IMR-90 (cell line): ENCODE measurements at regions not wholly inside any gene's neighbourhood (a gene's known extent, or its start where the extent isn't known, plus 50 kb on each side); places are given as distances from the start of the nearest gene placed in this dataset.

Experiments used
- ATAC-seq: fragments of 200-7000 bp; cut with Tn5 transposase; 2 replicates; pipeline ENCODE4 v1.9.1; 2020; ENCODE audit warnings: low read depth, mild to moderate bottlenecking, moderate library complexity
- BruUV-seq: library from RNA; stranded (reverse); fragments of 400-500 nt; replicated peaks from 2 replicates; lab custom pipeline; 2021; lab: Mats Ljungman, UMichigan
- CTCF ChIA-PET: fragments of 300-600 bp; formaldehyde crosslinking; extraction: SDS; loops from one replicate; lab custom pipeline; 2021; ENCODE audit warnings: antibody characterized with exemption; lab: Yijun Ruan, JAX
- POLR2A ChIA-PET: fragments of 300-600 bp; sonication (Branson Sonifier 250); formaldehyde crosslinking; loops from one replicate; lab custom pipeline; 2022; ENCODE audit warnings: antibody characterized with exemption; ENCODE audit not compliant: unreplicated experiment; lab: Charles Lee
- DNase-seq: peaks from one replicate; pipeline ENCODE4 v3.0.0; 2013
- H2AFZ ChIP-seq: replicated peaks from 2 replicates; pipeline ENCODE3; 2013; ENCODE audit warnings: low read length, mild to moderate bottlenecking; ENCODE audit not compliant: poor library complexity
- H2AK5ac ChIP-seq: 2 replicates; pipeline ENCODE4 v1.6.1; 2013; ENCODE audit warnings: low read depth, low read length, inconsistent platforms
- H2AK9ac ChIP-seq: replicated peaks from 2 replicates; pipeline ENCODE3; 2013; ENCODE audit warnings: mild to moderate bottlenecking, low read depth, low read length, moderate library complexity; ENCODE audit not compliant: poor library complexity
- H2BK120ac ChIP-seq: 2 replicates; pipeline ENCODE4 v1.6.1; 2013; ENCODE audit warnings: low read depth, low read length, inconsistent platforms
- H2BK15ac ChIP-seq: 3 replicates; pipeline ENCODE4 v1.6.1; 2013; ENCODE audit warnings: low read depth, low read length, inconsistent platforms
- H2BK20ac ChIP-seq: 2 replicates; pipeline ENCODE4 v1.6.1; 2013; ENCODE audit warnings: low read depth, mild to moderate bottlenecking, inconsistent platforms, low read length, moderate library complexity
- H2BK5ac ChIP-seq: 2 replicates; pipeline ENCODE4 v1.6.1; 2013; ENCODE audit warnings: mild to moderate bottlenecking, low read depth, low read length, inconsistent platforms; ENCODE audit not compliant: poor library complexity, severe bottlenecking
- H3K14ac ChIP-seq: replicated peaks from 2 replicates; pipeline ENCODE4 v1.6.1; 2013; ENCODE audit warnings: low read depth, low read length, inconsistent platforms
- H3K18ac ChIP-seq: 2 replicates; pipeline ENCODE4 v1.6.1; 2013; ENCODE audit warnings: low read depth, low read length, control low read depth
- H3K23ac ChIP-seq: 2 replicates; pipeline ENCODE4 v1.6.1; 2013; ENCODE audit warnings: low read depth, low read length, inconsistent platforms
- H3K27ac ChIP-seq: 2 replicates; pipeline ENCODE4 v1.5.1; 2013; ENCODE audit warnings: mild to moderate bottlenecking, control low read depth, low read length; ENCODE audit not compliant: insufficient read depth
- H3K27me3 ChIP-seq: 2 replicates; pipeline ENCODE4 v1.6.1; 2013; ENCODE audit warnings: low read length; ENCODE audit not compliant: control insufficient read depth, insufficient read depth
- H3K36me3 ChIP-seq: 2 replicates; pipeline ENCODE4 v1.6.1; 2013; ENCODE audit warnings: low read length, mixed read lengths; ENCODE audit not compliant: control insufficient read depth, insufficient read depth
- H3K4ac ChIP-seq: 2 replicates; pipeline ENCODE4 v1.6.1; 2013; ENCODE audit warnings: low read depth, low read length, inconsistent platforms
- H3K4me1 ChIP-seq: 2 replicates; pipeline ENCODE4 v1.6.1; 2013; ENCODE audit warnings: low read length, mixed read lengths; ENCODE audit not compliant: control insufficient read depth, insufficient read depth
- H3K4me2 ChIP-seq: 2 replicates; pipeline ENCODE4 v1.6.1; 2013; ENCODE audit warnings: low read depth, mild to moderate bottlenecking, control low read depth, low read length, moderate library complexity
- H3K4me3 ChIP-seq: 2 replicates; pipeline ENCODE4 v1.5.1; 2013; ENCODE audit warnings: low read depth, mild to moderate bottlenecking, control low read depth, low read length, moderate library complexity; ENCODE audit not compliant: insufficient read depth
- H3K56ac ChIP-seq: 2 replicates; pipeline ENCODE4 v1.6.1; 2013; ENCODE audit warnings: low read length, inconsistent platforms; ENCODE audit not compliant: insufficient read depth; ENCODE audit errors: extremely low read depth
- H3K79me1 ChIP-seq, 2 experiments: 2 replicates each; pipeline ENCODE4 v1.6.1; 2013; ENCODE audit warnings: low read length in 2 of 2, inconsistent platforms in 1 of 2, low read depth in 1 of 2
- H3K9ac ChIP-seq: 2 replicates; pipeline ENCODE4 v1.6.1; 2013; ENCODE audit warnings: low read depth, low read length, control low read depth
- H3K9me1 ChIP-seq: 2 replicates; pipeline ENCODE4 v1.6.1; 2013; ENCODE audit warnings: low read length, inconsistent platforms; ENCODE audit not compliant: insufficient read depth
- H3K9me3 ChIP-seq: 2 replicates; pipeline ENCODE4 v1.6.1; 2013; ENCODE audit warnings: low read length; ENCODE audit not compliant: control insufficient read depth, insufficient read depth
- H4K20me1 ChIP-seq: 2 replicates; pipeline ENCODE4 v1.6.1; 2013; ENCODE audit warnings: low read length, inconsistent platforms; ENCODE audit not compliant: insufficient read depth
- H4K5ac ChIP-seq: 2 replicates; pipeline ENCODE4 v1.6.1; 2013; ENCODE audit warnings: mild to moderate bottlenecking, low read depth, low read length, control low read depth
- H4K8ac ChIP-seq, 2 experiments: 2 replicates each; pipeline ENCODE4 v1.6.1; 2013; ENCODE audit warnings: low read depth in 2 of 2, low read length in 2 of 2, control low read depth in 1 of 2, inconsistent platforms in 1 of 2
- H4K91ac ChIP-seq: 2 replicates; pipeline ENCODE4 v1.6.1; 2013; ENCODE audit warnings: low read depth, low read length, inconsistent platforms; ENCODE audit not compliant: insufficient read depth
- CHD1 ChIP-seq: IDR thresholded peaks from 2 replicates; pipeline ENCODE4 v1.6.1; 2012; ENCODE audit warnings: low read depth, low read length, improper control_type of control experiment
- MAFK ChIP-seq: IDR thresholded peaks from 2 replicates; pipeline ENCODE4 v1.6.1; 2012; ENCODE audit warnings: low read depth, low read length, improper control_type of control experiment
- MXI1 ChIP-seq: IDR thresholded peaks from 2 replicates; pipeline ENCODE4 v1.6.1; 2012; ENCODE audit warnings: low read depth, mild to moderate bottlenecking, low read length, moderate library complexity, borderline replicate concordance
- SMC3 ChIP-seq: fragments of 150-350 bp; IDR thresholded peaks from 2 replicates; pipeline ENCODE4 v1.6.1; 2016; ENCODE audit warnings: low read depth, mild to moderate bottlenecking, antibody characterized with exemption, low read length, moderate library complexity
- WGBS, 2 experiments: methylation state at CpG; one replicate each; pipeline versions ENCODE4 v1.1.5 to v1.1.7; 2013; ENCODE audit warnings: missing lambda C conversion rate in 2 of 2; ENCODE audit not compliant: insufficient read length in 1 of 2; ENCODE audit errors: extremely low coverage in 2 of 2; 5-methylcytosine and 5-hydroxymethylcytosine counted together
- dilution Hi-C: fragments of 300-500 bp; cut with HindIII; formaldehyde crosslinking; loops from one replicate; pipeline ENCODE4 v1.14.3; 2018; ENCODE audit warnings: low sequenced_read_pairs; ENCODE audit not compliant: unreplicated experiment
- in situ Hi-C: fragments of 300-500 bp; cut with MboI; formaldehyde crosslinking; loops from 3 replicates; pipeline ENCODE4 v1.14.3; 2019; ENCODE audit warnings: low sequenced_read_pairs, inconsistent platforms, mixed read lengths
- intact Hi-C: fragments of 100-400 bp; cut with micrococcal nuclease; formaldehyde crosslinking; loops from 2 replicates; pipeline ENCODE4 v1.10.0; 2022
- TF ChIP-seq, protein P1 (sequence below): fragments of 150-350 bp; IDR thresholded peaks from 2 replicates; pipeline ENCODE4 v1.6.1; 2017; ENCODE audit warnings: mild to moderate bottlenecking, antibody characterized with exemption, low read length, low read depth

DNA sequence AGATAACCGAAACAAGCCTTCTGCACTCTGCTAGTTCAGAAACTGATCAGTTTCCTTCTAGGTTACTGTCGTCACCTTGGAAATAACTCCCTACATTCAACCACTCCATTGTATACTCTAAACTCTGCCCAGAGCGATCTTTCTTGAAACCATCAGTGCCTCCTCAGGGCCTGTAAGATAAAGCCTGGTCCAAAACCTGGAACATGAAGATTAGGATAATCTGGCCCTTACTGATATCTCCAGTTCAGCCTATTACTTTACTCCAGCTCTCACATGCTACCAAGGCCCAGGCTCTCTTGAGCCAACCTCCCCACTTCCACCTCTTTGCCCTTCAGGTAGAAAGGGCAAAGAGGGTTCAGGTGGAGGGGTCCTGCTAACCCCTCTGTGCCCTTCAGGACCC lies 125.3 kb upstream of the RXFP2 start:
- dilution Hi-C loops = no loop called here
- no peaks in the 10 kb centered on the region for H4K20me1 ChIP-seq
- H2BK5ac ChIP-seq = no peak overlapping the region
- H2BK20ac ChIP-seq = no peak overlapping the region
- ATAC-seq = no peak
- no peak overlapping the region for H2BK15ac ChIP-seq
- DNase-seq = no peak
- H3K4ac ChIP-seq = no peak overlapping the region
- in situ Hi-C loops = no loop called here
- no peak overlapping the region for H4K91ac ChIP-seq
- intact Hi-C loops = no loop called here
- H3K9me1 ChIP-seq = no peaks in the 10 kb centered on the region
- WGBS, 2 experiments = 53% methylated on average over 2 of the region's 3 CpGs; no CpG with 5 or more reads in 1 of the 2 experiments
- TF ChIP-seq SMC3 (no peak), CHD1 (no peak), MAFK (no peak), MXI1 (no peak)
- TF ChIP-seq, protein P1, sequence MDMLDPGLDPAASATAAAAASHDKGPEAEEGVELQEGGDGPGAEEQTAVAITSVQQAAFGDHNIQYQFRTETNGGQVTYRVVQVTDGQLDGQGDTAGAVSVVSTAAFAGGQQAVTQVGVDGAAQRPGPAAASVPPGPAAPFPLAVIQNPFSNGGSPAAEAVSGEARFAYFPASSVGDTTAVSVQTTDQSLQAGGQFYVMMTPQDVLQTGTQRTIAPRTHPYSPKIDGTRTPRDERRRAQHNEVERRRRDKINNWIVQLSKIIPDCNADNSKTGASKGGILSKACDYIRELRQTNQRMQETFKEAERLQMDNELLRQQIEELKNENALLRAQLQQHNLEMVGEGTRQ = no peak
- ChIA-PET CTCF (no interaction called here), POLR2A (no interaction called here)
- no peak overlapping the region for H3K4me3 ChIP-seq
- H2AFZ ChIP-seq = no peak overlapping the region
- H3K9ac ChIP-seq = no peak overlapping the region
- no peak overlapping the region for H3K18ac ChIP-seq
- H3K14ac ChIP-seq = no peak overlapping the region
- H3K27ac ChIP-seq = no peak overlapping the region
- no peaks in the 10 kb centered on the region for H3K9me3 ChIP-seq
- H2AK5ac ChIP-seq = no peak overlapping the region
- no peak overlapping the region for H2BK120ac ChIP-seq
- H3K27me3 ChIP-seq = no peaks in the 10 kb centered on the region
- H3K4me2 ChIP-seq = no peak overlapping the region
- no peak overlapping the region for H2AK9ac ChIP-seq
- no TSS peak for BruUV-seq
- no peaks in the 10 kb centered on the region for H3K36me3 ChIP-seq
- H4K8ac ChIP-seq = no peak overlapping the region
- no peak overlapping the region for H4K5ac ChIP-seq
- H3K23ac ChIP-seq = no peak overlapping the region
- H3K4me1 ChIP-seq = no peaks in the 10 kb centered on the region
- no peaks in the 10 kb centered on the region for H3K79me1 ChIP-seq
- H3K56ac ChIP-seq = no peak overlapping the region
